ENCODE measurements at regions not wholly inside any gene's neighbourhood (a gene's known extent, or its start where the extent isn't known, plus 50 kb on each side); places are given as distances from the start of the nearest gene placed in this dataset.
"Not testable (repeated sequence)": the region's sequence is repeated elsewhere in the genome, so short reads cannot be mapped to it uniquely, and the experiment has no call there.

DNA sequence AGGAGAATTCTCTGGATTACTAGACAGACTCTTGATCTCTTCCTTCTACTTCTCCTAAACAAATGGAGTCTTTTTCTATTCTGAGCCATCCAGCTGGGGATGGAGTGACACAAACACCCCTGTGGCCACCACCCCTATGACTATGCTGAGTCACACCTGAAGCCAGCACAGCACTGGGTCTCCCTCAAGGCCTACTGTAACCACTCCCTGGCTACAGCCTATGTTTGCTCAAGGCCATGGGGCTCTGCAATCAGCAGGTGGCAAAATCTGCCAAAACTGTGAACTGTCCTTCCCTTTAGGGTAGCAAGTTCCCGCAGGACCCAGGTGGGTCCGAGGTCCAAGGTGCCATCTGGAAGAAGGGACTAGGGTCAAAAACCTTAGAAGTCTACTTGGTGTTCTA, 132.3 kb downstream of the TINAG start:
- DNase-seq, result no peak

DNA sequence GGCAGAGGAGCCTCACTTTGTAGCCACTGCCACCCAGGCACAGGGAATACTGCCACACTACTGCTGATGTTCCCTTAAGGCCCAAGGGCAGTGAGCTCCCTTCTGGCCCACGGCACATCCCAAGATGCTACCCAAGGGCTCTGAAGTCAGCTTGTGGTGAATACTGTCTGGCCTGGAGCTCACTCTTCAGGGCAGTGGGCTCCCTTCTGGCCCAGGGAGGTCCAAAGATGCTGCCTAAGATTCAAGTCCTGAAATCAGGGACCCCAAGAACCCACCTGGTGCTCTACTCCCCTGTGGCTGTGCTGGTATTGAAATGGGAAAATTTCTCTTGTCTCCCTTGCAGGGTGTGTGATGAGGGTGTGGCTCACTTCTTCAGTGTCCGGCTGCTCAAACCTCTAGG, 132.8 kb downstream of the TINAG start:
- DNase-seq, result no peak

DNA sequence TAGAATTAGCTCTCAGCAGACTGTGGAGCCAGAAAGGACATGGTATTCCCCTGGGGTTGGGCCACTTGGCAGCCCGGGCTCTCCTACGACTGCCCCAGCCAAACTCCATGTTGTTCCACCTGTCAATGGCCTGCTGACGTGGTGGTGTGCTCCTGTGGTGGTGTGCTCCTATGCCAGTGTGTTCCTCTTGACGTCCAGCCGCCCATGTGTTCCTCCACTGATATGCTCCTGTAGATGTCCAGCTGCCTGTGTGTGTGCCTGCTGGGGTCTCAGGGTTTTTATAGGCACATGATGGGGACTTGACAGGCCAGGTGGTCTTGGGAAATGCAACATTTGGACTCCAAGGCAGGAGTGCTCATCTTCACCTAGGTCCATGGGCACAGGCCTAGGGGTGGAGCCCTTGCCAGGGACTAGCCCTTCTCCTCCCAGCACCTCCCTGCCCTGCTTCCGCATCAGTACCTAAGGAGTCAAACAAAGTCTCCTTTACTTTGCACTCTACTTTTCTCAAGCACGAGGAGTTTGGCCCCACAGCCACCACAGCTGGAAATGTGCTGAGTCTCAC, 133.5 kb downstream of the TINAG start:
- no peak for DNase-seq

DNA sequence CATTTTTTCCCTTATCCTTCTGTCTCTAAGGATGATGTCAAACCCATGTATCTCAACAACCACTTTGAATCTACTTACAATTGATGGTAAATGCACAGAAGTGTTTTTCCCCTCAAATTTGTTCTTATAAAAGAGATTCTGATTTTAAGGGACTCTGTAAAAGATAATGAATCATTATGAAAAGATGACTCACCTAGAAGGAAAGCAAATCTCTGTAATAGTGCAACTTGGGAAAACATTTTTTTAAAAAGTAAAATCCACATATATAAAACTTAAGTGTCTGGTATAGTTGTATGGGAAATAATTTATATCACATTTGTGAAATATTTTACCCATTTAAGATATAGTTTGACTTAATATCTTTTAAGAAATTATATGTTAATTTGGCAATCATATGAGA, 137.0 kb downstream of the TINAG start:
- DNase-seq, result no peak

DNA sequence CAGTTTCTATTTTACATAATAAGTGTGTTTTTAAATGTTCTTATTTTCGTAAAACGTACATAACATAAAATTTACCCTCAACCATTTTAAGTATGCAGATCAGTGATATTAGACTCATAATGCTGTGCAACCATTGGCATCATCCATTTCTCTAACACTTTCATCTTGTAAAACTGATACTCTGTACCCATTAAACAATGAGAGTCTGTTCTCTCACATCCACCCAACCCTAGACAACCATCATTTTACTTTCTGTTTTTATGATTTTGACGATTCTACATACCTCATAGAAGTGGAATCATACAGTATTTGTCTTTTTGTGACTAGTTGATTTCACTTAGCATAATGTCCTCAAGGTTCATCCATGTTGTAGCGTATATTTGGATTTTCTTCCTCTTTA, 140.4 kb downstream of the TINAG start:
- DNase-seq, result no peak

DNA sequence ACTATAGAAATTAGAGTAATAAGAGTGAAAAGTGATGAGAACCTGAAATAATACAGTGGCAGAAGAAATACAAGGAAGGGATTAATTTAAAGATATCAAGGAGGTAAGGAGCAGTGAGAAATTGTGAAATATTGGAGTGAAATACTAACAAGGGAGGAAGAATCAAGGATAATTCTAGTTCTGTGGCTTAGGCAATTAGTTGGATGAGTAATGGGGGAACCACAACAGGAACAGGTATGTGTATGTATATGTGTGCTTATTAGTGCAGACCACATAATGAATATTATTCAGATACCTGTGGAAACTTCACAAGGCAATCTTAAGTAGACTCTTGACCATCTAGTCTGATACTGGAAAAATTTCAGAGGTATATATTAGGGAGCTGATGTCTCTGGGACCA, 143.3 kb downstream of the TINAG start:
- DNase-seq, result no peak

DNA sequence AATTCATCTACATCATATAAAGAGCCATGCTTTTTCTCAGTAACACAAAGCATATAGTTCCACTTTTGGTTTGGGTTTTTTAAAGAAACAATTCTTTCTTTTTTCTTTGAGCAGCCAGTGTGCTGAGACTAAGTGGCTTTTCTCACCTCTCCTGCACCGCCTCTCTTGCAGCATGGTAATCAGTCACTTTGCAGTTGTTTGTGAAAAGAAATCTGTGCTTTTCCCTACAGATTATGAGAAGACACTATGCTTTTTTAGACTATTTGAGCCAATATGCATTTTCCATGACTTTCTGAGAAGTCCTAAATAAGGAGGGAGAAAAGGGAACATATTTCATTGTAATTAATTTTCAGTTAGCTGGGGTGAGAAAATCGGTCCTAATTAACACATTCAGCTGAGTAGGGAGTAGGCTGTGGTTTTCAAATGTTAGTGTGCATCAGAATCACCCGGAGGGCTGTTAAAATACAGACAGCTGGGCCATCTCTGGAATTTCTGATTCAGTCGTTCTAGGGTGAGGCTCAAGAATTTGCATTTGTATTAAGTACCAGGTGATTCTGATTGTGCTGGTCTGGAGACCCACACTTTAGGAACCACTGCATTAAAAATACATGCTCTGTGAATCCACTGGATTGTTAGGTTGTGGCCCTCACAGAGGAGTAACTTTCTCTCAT, 155.2 kb downstream of the TINAG start:
- no peak for DNase-seq

DNA sequence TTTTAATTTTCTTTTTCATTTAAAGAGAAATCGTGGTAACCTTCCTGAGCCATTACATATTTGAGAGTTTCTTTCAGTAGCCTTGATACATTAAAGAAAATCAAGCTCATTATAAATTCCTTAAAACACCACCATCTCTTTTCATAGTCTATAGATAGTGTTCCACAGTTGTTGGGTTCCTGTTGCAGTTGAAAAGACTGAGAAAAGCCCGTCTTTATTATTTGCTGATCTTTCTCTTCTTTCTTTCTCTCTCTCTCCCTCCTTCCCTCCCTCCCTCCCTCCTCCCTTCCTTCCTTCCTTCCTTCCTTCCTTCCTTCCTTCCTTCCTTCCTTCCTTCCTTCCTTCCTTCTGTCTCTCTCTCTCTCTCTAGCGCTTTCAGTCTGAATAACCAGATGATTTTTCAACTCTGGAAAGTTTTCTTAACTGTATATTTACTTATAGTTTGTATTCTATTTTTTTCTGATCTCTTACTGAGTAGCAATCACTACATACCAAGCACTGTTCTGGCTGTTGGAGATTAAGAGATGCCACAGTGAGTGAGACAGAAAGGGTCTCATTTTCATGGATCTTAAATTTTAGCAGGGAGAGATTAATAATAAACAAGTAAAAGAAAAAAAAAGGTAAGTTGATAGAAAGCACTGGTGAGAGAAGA, 157.5 kb downstream of the TINAG start:
- DNase-seq, result no peak

DNA sequence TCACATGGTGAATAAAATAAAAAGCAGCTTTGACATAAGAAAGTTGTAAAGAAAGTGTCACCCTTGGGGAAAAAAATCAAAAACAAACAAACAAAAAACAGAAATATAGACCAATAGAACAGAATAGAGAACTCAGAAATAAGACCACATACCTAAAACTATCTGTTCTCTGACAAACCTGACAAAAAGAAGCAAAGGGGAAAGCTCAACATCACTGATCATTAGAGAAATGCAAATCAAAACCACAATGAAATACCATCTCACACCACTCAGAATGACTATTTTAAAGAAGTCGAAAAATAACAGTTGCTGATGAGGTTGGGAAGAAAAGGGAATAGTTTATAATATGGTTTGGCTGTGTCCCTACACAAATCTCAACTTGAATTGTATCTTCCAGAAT, 159.1 kb downstream of the TINAG start:
- DNase-seq, result no peak

DNA sequence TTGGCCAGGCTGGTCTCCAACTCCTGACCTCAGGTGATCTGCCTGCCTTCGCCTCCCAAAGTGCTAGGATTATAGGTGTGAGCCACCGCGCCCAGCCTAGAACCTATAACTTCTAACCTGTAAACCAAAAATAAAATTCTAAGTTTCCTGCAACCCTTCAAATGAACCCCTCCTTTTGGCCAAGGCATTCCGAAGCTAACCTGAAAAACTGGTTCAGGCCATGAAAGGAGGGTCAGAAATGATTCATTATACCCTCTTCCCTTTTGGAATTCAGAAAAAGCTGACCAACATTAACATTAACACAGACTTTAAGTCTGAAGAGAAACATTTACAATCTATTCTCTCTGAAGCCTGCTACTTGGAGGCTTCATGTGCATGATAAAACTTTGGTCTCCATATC, 165.1 kb downstream of the TINAG start:
- no peak for DNase-seq

DNA sequence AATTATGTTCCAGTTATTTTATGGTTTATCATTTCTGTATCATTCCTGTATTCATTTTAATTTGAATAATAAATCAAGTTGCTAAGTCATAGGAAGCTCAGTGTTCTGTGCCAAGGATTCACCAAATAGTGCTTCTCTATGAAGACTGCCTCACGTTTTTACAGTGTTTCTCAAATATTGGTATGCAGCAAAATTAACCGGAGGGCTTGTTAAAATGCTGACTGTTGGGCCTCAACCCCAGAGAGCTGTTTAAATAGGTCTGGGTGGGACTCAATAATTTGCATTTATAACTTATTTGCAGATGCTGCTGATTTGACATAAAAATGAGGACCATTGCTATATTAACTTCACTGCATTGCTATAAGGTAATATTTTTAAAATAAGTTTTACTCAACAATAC, 166.7 kb downstream of the TINAG start:
- no peak for DNase-seq

DNA sequence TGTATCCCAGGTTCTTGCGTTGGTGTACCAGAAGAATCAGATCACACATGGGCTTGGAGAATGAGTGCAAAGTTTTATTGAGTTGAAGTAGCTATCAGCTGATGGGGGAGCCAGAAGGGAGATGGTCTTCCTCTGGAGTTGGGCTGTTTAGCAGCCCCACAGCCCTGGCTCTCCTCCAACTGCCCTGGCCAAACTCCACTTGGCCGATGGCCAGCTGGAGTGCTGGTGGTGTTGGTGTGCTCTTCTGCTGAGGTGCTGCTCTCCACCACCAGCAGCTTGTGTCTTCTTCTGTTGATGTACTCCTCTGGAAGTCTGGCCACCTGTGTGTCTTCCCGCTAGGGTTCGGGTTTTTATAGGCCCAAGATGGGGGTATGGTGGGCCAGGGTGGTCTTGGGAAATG, 172.8 kb downstream of the TINAG start:
- DNase-seq, result no peak

DNA sequence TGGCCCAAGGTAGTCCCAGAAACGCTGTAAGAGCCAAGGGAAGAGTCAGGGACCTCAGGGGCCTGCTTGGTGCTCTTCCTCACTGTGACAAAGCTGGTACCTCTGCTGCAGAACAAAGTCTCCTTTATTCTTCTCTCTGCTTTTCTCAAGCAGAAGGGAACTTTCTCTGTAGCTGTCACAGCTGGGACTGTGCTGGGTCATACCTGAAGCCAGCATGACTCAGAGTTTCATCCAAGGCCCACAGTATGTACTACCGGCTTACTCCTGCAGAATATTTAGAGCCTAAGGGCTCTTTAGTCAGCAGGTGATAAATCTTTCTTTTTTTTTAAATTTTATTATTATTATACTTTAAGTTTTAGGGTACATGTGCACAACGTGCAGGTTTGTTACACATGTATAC, 183.2 kb downstream of the TINAG start:
- no peak for DNase-seq

DNA sequence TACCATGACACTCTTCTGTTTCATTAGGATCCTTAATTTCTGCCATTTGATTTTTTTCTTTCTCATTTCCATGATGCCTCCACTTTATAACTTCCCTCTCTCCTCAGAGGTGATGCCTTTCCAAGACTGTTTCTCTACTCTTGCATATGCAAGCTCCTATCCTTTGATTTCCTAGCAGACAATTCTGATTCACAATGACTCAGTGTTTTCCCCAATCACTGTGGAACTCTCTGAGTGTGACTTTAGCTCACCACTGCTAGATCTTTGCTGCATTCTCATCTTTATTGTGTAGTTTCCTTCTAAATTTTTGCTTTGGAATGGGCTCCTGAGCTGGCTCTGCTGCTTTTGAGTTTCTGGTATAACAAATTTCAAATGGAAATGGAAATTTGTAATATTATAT, 184.9 kb downstream of the TINAG start:
- DNase-seq, result no peak

DNA sequence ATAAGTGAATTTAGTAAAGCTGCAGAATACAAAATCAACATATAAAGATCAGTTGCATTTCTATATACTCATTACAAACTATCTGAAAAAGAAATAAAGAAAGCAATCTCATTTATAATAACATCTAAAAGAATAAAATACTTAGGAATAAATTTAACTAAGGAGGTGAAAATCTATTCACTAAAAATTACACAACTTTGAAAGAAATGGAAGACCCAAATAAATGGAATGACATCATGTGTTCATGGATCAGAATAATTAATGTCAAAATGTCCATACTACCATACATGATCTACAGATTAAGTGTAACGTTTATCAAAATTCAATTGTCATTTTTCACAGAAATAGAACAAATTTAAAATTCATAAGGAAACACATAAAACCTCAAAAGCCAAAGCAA, 194.9 kb downstream of the TINAG start:
- no peak for DNase-seq

DNA sequence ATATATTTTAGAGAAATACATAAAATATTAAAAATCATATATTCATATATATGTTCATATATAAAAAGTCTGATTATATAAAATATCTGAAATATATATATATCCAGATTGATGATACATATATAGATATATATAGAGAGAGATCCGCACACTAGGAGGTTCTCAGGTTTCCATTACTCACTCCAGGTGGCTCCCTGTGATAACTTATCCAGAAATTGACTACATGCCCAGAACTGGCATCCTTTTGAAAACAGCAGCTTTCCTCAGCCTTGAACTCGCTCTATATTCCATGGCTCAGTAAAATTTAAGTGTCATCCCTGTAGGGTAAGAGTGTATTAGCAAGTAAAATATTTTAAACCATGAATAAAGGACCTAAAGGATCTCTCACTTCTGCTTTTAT, 206.8 kb downstream of the TINAG start:
- no peak for DNase-seq

DNA sequence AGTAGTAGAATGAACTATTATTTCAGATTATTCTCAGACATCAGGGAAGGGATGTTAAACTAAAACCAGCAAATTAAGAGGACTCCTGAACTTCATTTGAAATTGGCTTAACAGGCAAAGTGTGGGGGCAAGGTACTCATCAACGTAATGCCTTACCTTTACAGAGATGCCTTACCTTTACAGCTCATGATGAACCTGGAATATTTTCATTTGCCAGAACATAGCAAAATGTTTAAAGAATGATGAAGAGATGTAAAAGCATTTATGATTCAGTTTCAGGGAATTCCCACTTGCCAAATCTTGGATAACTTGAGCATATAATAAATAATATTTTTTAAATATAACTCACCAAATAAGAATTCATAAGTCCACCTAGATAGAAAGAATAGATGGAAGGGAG, 207.5 kb downstream of the TINAG start:
- DNase-seq, result no peak

DNA sequence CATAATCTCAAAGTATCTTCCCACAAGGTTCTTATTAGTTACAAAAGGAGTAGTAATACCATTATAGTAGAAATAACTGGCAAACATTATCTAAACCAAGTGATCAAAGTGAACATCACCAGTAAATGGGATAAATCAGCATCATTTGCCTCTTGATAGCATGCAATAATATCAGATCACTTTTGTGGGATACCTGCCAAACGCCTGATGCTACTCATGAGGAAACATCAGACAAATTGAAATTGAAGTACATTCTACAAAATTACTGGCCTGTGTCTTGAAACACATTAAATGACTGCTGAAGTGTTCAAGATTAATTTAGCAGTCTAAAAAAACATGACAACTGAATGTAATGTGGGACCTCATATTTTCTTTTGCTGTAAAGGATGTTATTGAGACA, 208.1 kb downstream of the TINAG start:
- DNase-seq, result no peak

DNA sequence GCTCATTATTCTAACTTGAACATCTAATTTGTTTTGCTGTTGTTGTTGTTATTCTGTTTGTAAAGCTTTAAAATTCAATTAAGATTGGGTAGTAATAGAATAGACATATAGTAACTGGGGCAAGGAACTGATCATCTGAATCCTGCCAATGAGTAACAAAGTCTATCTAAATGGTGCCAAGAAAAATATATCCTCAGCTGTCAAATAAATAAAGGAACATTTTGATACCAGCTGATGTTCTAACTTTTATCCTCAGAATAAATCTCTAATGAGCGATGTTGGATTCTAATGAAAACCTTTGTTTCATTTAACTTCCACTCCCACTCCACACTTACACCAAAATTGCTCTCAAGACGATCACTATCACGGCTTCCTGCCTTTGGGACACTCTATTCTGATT, 210.9 kb downstream of the TINAG start:
- no peak for DNase-seq

DNA sequence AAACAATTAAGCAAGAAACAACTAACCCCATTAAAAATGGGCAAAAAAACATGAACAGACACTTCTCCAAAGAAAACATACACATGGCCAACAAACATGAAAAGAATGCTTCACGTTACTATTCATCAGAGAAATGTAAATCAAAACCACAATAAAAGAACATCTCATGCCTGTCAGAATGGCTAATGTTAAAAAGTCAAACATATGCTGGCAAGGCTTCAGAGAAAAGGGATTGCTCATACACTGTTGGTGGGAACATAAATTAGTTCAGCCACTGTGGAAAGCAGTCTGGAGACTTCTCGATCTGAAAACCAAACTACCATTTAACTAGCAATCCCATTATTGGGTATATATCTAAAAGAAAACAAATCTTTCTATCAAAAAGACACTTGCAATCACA, 217.5 kb downstream of the TINAG start:
- no peak for DNase-seq

DNA sequence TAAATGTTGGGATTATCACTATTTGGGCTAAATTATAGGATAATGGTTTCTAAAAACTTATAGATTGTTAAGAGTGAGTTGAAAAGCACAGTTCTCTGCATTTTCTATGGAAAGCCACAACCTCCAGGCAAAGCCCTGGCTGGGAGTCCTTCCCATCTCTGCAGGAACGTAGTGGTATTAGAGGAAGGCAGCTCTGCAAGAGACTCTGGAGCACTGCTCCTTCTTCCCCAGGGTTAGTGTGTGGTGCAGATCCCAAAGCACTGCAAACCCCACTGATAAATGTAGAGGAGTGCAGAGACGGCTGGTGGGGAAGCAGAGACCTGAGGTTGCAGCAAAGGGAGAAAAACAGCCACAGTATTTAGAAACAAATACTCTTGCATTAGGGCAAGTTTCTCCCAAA, 225.3 kb downstream of the TINAG start:
- no peak for DNase-seq

DNA sequence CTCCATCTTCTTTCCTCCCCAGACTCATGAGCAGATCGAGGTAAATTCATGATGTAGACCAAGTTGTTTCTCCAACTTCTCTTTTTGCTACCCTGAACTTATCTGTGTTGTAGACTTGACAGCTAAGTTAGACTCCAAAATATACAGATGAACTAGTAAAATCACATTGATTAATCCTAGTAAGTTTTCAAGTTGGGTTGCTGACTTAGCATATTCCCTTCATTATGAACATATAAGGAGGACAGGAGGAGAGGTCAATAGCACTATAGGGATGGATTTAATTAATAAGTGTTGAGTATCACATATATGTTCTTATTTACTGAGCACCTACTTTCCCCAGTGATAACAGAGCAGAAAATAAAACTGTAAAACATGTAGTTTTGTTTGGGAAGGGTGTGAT, 227.3 kb downstream of the TINAG start:
- DNase-seq, result no peak

DNA sequence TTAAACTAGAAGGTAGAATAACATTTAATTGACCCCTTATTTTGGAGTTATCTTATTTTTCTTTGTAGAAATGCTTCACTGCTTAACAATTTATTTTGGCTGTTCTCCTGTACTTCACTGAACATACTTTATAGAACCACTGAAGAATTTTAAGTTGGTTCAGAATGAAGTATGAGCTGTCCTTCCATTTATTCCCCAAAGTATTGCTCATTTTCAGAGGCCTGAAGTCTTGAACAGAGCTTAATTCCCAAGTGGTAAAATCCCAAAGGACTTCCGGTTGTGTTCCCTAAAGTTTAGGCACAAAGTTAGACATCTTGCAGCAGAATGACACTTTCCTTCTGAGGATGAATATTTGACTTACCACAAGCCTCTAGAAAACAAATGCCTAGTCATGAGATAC, 233.3 kb downstream of the TINAG start:
- no peak for DNase-seq

DNA sequence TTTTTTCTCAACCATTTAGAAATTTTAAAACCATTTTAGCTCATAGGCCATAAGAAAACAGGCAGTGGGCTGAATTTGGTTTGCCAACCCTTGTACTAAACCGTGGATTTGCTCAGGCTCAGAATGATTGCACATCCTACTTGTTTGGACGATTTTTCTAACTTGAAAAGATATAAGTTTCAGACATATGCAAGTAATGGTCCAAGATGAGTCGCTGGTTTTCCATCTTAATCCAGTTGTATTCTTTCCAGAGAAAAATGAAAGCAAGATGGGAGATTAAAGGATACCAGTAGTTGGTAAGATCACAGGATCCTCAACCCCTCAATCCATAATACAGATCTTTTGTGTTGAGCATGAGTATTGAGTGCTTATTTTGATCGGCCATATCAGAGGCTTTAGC, 250.9 kb downstream of the TINAG start:
- DNase-seq, result no peak

DNA sequence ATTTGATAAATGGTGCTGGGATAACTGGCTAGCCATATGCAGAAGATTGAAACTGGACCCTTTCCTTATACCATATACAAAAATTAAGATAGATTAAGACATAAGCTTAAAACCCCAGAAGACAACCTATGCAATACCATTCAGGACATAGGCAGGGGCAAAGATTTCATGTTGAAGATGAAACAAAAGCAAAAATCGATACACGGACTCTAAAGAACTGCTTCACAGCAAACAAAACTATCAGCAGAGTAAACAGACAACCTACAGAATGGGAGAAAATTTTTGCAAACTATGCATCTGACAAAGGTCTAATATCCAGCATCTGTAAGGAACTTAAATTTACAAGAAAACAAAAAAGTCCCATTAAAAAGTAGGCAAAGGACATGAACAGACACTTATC, 255.9 kb downstream of the TINAG start:
- not testable (repeated sequence) for DNase-seq
